ENCODE measurements at regions not wholly inside any gene's neighbourhood (a gene's known extent, or its start where the extent isn't known, plus 50 kb on each side); places are given as distances from the start of the nearest gene placed in this dataset.
"Not testable (repeated sequence)": the region's sequence is repeated elsewhere in the genome, so short reads cannot be mapped to it uniquely, and the experiment has no call there.

- CTCF ChIA-PET: no interaction called here
- TF ChIP-seq CTCF (IDR thresholded peaks at IDR 0.05; ENCODE audit: low read depth, low read length): no peak
Measured at GRCh38 chr1:171397851-171398469, 84.0 kb downstream of the FMO4 start.

GRCh38 chr1:171403393-171403792, 81.9 kb upstream of the PRRC2C start:
- POLR2A ChIA-PET: no interaction called here
- Histone ChIP-seq H3K27ac (ENCODE audit: low read depth, low read length) (no peak overlapping the region), H3K9me3 (ENCODE audit: control insufficient read depth, insufficient read depth, low read length) (peaks cover 3% of the 10 kb centered on the region; the same call in 1 of the 2 replicates), H3K4me3 (ENCODE audit: low read depth, low read length) (no peak overlapping the region), H3K27me3 (ENCODE audit: control insufficient read depth, insufficient read depth, low read length) (no peaks in the 10 kb centered on the region)
- TF ChIP-seq CTCF (IDR thresholded peaks at IDR 0.05; ENCODE audit: low read depth, low read length): no peak
- DNase-seq (ENCODE audit: low read depth, low spot score): no peak
- CTCF ChIA-PET: interaction anchor here (1.0 to 1.4 kb wide), 2 partner anchors 176 to 313 kb away, joined by 3 to 4 read pairs; no protein-coding TSS in a partner anchor

More at GRCh38 chr1:171397851-171398469, 84.0 kb downstream of the FMO4 start:
- H3K27ac ChIP-seq (ENCODE audit: low read depth, low read length): no peak overlapping the region
- H3K9me3 ChIP-seq (ENCODE audit: control insufficient read depth, insufficient read depth, low read length): no peaks in the 10 kb centered on the region; the same call in 1 of the 2 replicates
- POLR2A ChIA-PET: no interaction called here
- no peak for DNase-seq (ENCODE audit: low read depth, low spot score)
- H3K27me3 ChIP-seq (ENCODE audit: control insufficient read depth, insufficient read depth, low read length): no peaks in the 10 kb centered on the region
- H3K4me3 ChIP-seq (ENCODE audit: low read depth, low read length): no peak overlapping the region

- H3K9me3 ChIP-seq (ENCODE audit: control insufficient read depth, insufficient read depth, low read length): peaks cover 3% of the 10 kb centered on the region; the same call in 1 of the 2 replicates
- DNase-seq (ENCODE audit: low read depth, low spot score): no peak
- no peak overlapping the region for H3K4me3 ChIP-seq (ENCODE audit: low read depth, low read length)
- H3K27ac ChIP-seq (ENCODE audit: low read depth, low read length): no peak overlapping the region
- ChIA-PET CTCF (interaction anchor here (0.7 kb wide), 1 partner anchor 81 kb away, joined by 3 read pairs; no protein-coding TSS in a partner anchor), POLR2A (no interaction called here)
- no peaks in the 10 kb centered on the region for H3K27me3 ChIP-seq (ENCODE audit: control insufficient read depth, insufficient read depth, low read length)
- TF ChIP-seq CTCF (IDR thresholded peaks at IDR 0.05; ENCODE audit: low read depth, low read length): no peak
Measured at GRCh38 chr1:171405391-171405714, 80.0 kb upstream of the PRRC2C start.

GRCh38 chr1:171413557-171413956, 71.8 kb upstream of the PRRC2C start:
- DNase-seq (ENCODE audit: low read depth, low spot score); H3K9me3 ChIP-seq (ENCODE audit: control insufficient read depth, insufficient read depth, low read length); H3K27me3 ChIP-seq (ENCODE audit: control insufficient read depth, insufficient read depth, low read length); CTCF ChIA-PET; POLR2A ChIA-PET; H3K27ac ChIP-seq (ENCODE audit: low read depth, low read length); H3K4me3 ChIP-seq (ENCODE audit: low read depth, low read length): not testable (repeated sequence)

- Histone ChIP-seq H3K27me3 (ENCODE audit: control insufficient read depth, insufficient read depth, low read length) (no peaks in the 10 kb centered on the region), H3K9me3 (ENCODE audit: control insufficient read depth, insufficient read depth, low read length) (no peaks in the 10 kb centered on the region), H3K4me3 (ENCODE audit: low read depth, low read length) (no peak overlapping the region), H3K27ac (ENCODE audit: low read depth, low read length) (no peak overlapping the region)
- no peak for DNase-seq (ENCODE audit: low read depth, low spot score)
- TF ChIP-seq CTCF (IDR thresholded peaks at IDR 0.05; ENCODE audit: low read depth, low read length): no peak
- ChIA-PET CTCF (no interaction called here), POLR2A (no interaction called here)
Measured at GRCh38 chr1:171418546-171418945, 66.8 kb upstream of the PRRC2C start.
